ENCODE measurements at regions not wholly inside any gene's neighbourhood (a gene's known extent, or its start where the extent isn't known, plus 50 kb on each side); places are given as distances from the start of the nearest gene placed in this dataset.

- TF ChIP-seq CTCF (IDR thresholded peaks at IDR 0.05) (no peak), POLR2A (IDR thresholded peaks at IDR 0.05) (no peak)
These were observed 771.4 kb downstream of the BRD1 start for GRCh38 chr22:49056301-49056700.

Measured in esophagus squamous epithelium (tissue), 4 donors.